Nephron (organoid): ENCODE measurements at regions not wholly inside any gene's neighbourhood (a gene's known extent, or its start where the extent isn't known, plus 50 kb on each side); places are given as distances from the start of the nearest gene placed in this dataset.
"Not testable (repeated sequence)": the region's sequence is repeated elsewhere in the genome, so short reads cannot be mapped to it uniquely, and the experiment has no call there.

ENCODE experiments used
- H3K27ac Mint-ChIP-seq, 3 experiments: 2 replicates each; pipeline ENCODE4 v1.8.0; 2020; ENCODE audit warnings: mixed read lengths in 3 of 3, mild to moderate bottlenecking in 2 of 3, moderate library complexity in 1 of 3
- H3K27me3 Mint-ChIP-seq: 2 replicates; pipeline ENCODE4 v1.8.0; 2021; ENCODE audit warnings: low read depth, mild to moderate bottlenecking, moderate library complexity, mixed read lengths
- H3K36me3 Mint-ChIP-seq: 2 replicates; pipeline ENCODE4 v1.8.0; 2020; ENCODE audit warnings: low read depth, mixed read lengths
- H3K4me1 Mint-ChIP-seq: 2 replicates; pipeline ENCODE4 v1.8.0; 2020; ENCODE audit warnings: mixed read lengths
- H3K4me3 Mint-ChIP-seq, 3 experiments: 2 replicates each; pipeline ENCODE4 v1.8.0; 2020; ENCODE audit warnings: mild to moderate bottlenecking in 3 of 3, mixed read lengths in 3 of 3, moderate library complexity in 2 of 3
- H3K9me3 Mint-ChIP-seq: 2 replicates; pipeline ENCODE4 v1.8.0; 2020; ENCODE audit warnings: mixed read lengths
- CTCF ChIP-seq, 3 experiments: fragments of 200-600 bp; sonication (generic); IDR thresholded peaks; one replicate each; pipeline ENCODE4 v1.5.0; 2021; ENCODE audit warnings: antibody characterized with exemption in 3 of 3; ENCODE audit not compliant: unreplicated experiment in 3 of 3

GRCh38 chr6:27016689-27017088 lies 230.8 kb upstream of the PRSS16 start:
- TF ChIP-seq CTCF (IDR thresholded peaks at IDR 0.05; ENCODE audit: unreplicated experiment in 3 of 3) = no peak
- Mint-ChIP-seq H3K27me3 (no peaks in the 10 kb centered on the region), H3K36me3 (peaks cover 52% of the 10 kb centered on the region), H3K9me3 (peaks cover 45% of the 10 kb centered on the region), H3K4me1 (peaks cover 10% of the 10 kb centered on the region), H3K4me3 (no peak overlapping the region), H3K27ac (no peak overlapping the region)

GRCh38 chr6:27018401-27018800 lies 229.1 kb upstream of the PRSS16 start:
- peaks cover 10% of the 10 kb centered on the region for H3K4me1 Mint-ChIP-seq
- H3K4me3 Mint-ChIP-seq = peak overlapping the region; percentile 84 to 90 (median 88)
- H3K9me3 Mint-ChIP-seq = peaks cover 34% of the 10 kb centered on the region
- peaks cover 42% of the 10 kb centered on the region for H3K36me3 Mint-ChIP-seq
- peak overlapping the region in 1 of 3 experiments; percentile 96 for H3K27ac Mint-ChIP-seq
- H3K27me3 Mint-ChIP-seq = not testable (repeated sequence)

- peak overlapping the region; percentile 94 to 96 (median 95) for H3K27ac Mint-ChIP-seq
- peak overlapping the region; percentile 84 to 90 (median 88) for H3K4me3 Mint-ChIP-seq
- H3K27me3 Mint-ChIP-seq = no peaks in the 10 kb centered on the region
- TF ChIP-seq CTCF (IDR thresholded peaks at IDR 0.05; ENCODE audit: unreplicated experiment in 3 of 3) = no peak
- H3K4me1 Mint-ChIP-seq = peaks cover 10% of the 10 kb centered on the region
- H3K9me3 Mint-ChIP-seq = peaks cover 25% of the 10 kb centered on the region
- H3K36me3 Mint-ChIP-seq = peaks cover 33% of the 10 kb centered on the region
Measured at GRCh38 chr6:27019651-27020552, 227.6 kb upstream of the PRSS16 start.

GRCh38 chr6:27020553-27020880 lies 227.0 kb upstream of the PRSS16 start:
- Mint-ChIP-seq H3K9me3 (peaks cover 20% of the 10 kb centered on the region), H3K4me3 (peak overlapping the region; percentile 84 to 90 (median 88)), H3K36me3 (peaks cover 27% of the 10 kb centered on the region), H3K4me1 (peaks cover 10% of the 10 kb centered on the region), H3K27ac (peak overlapping the region; percentile 94 to 96 (median 95)), H3K27me3 (no peaks in the 10 kb centered on the region)
- TF ChIP-seq CTCF (IDR thresholded peaks at IDR 0.05; ENCODE audit: unreplicated experiment in 3 of 3) = no peak

GRCh38 chr6:27023664-27024063 lies 223.8 kb upstream of the PRSS16 start:
- Mint-ChIP-seq H3K4me3 (no peak overlapping the region), H3K36me3 (peaks cover 5% of the 10 kb centered on the region), H3K27me3 (no peaks in the 10 kb centered on the region), H3K27ac (no peak overlapping the region), H3K9me3 (peaks cover 3% of the 10 kb centered on the region), H3K4me1 (peaks cover 10% of the 10 kb centered on the region)
- TF ChIP-seq CTCF (IDR thresholded peaks at IDR 0.05; ENCODE audit: unreplicated experiment in 3 of 3) = no peak

GRCh38 chr6:27025351-27025750 lies 222.2 kb upstream of the PRSS16 start:
- no peaks in the 10 kb centered on the region for H3K36me3 Mint-ChIP-seq
- no peak overlapping the region for H3K4me3 Mint-ChIP-seq
- no peaks in the 10 kb centered on the region for H3K4me1 Mint-ChIP-seq
- H3K27ac Mint-ChIP-seq = no peak overlapping the region
- no peaks in the 10 kb centered on the region for H3K27me3 Mint-ChIP-seq
- H3K9me3 Mint-ChIP-seq = no peaks in the 10 kb centered on the region
- TF ChIP-seq CTCF (IDR thresholded peaks at IDR 0.05; ENCODE audit: unreplicated experiment in 3 of 3) = no peak
